A673 (cell line): ENCODE measurements at regions not wholly inside any gene's neighbourhood (a gene's known extent, or its start where the extent isn't known, plus 50 kb on each side); places are given as distances from the start of the nearest gene placed in this dataset.
A peak's percentile ranks its signal among the peaks of the same experiment; 100 is the strongest.

Experiments
- BruUV-seq: library from RNA; stranded (reverse); fragments of 400-500 nt; replicated peaks from 2 replicates; lab custom pipeline; 2021; lab: Mats Ljungman, UMichigan
- CTCF ChIA-PET: fragments of 300-600 bp; sonication (Branson Sonifier 250); formaldehyde crosslinking; loops from one replicate; lab custom pipeline; 2022; ENCODE audit warnings: antibody characterized with exemption; lab: Charles Lee
- POLR2A ChIA-PET: fragments of 300-600 bp; sonication (Branson Sonifier 250); formaldehyde crosslinking; loops from one replicate; lab custom pipeline; 2022; ENCODE audit warnings: antibody characterized with exemption; ENCODE audit not compliant: low non-redundant PET; lab: Charles Lee
- DNase-seq: peaks from one replicate; pipeline ENCODE4 v3.0.0-alpha.2; 2015; ENCODE audit warnings: low spot score
- H3K27ac ChIP-seq: fragments of 200-600 bp; sonication (generic); 2 replicates; pipeline ENCODE4 v1.5.1; 2016; ENCODE audit warnings: mixed run types, low read depth, mild to moderate bottlenecking, mixed read lengths, antibody characterized with exemption, low read length; ENCODE audit not compliant: poor library complexity, severe bottlenecking
- H3K27me3 ChIP-seq: fragments of 200-600 bp; sonication (generic); replicated peaks from 2 replicates; pipeline ENCODE4 v1.6.1; 2017; ENCODE audit warnings: mixed run types, low read depth, mild to moderate bottlenecking, mixed read lengths, antibody characterized with exemption, low read length; ENCODE audit not compliant: insufficient read depth, poor library complexity
- H3K36me3 ChIP-seq: fragments of 200-600 bp; sonication (generic); 2 replicates; pipeline ENCODE4 v1.6.1; 2016; ENCODE audit warnings: mixed run types, mild to moderate bottlenecking, mixed read lengths, antibody characterized with exemption, low read length; ENCODE audit not compliant: insufficient read depth, poor library complexity, severe bottlenecking
- H3K4me1 ChIP-seq: fragments of 200-600 bp; sonication (generic); 2 replicates; pipeline ENCODE4 v1.6.1; 2017; ENCODE audit warnings: mixed run types, mild to moderate bottlenecking, mixed read lengths, antibody characterized with exemption, low read length; ENCODE audit not compliant: insufficient read depth, poor library complexity, severe bottlenecking
- H3K4me3 ChIP-seq: fragments of 200-600 bp; sonication (generic); 2 replicates; pipeline ENCODE4 v1.5.1; 2016; ENCODE audit warnings: low read depth, mixed run types, mild to moderate bottlenecking, mixed read lengths, low read length; ENCODE audit not compliant: poor library complexity, severe bottlenecking
- H3K9me3 ChIP-seq: fragments of 200-600 bp; sonication (generic); 2 replicates; pipeline ENCODE4 v1.6.1; 2016; ENCODE audit warnings: mixed run types, low read depth, mild to moderate bottlenecking, mixed read lengths, antibody characterized with exemption, low read length; ENCODE audit not compliant: poor library complexity, severe bottlenecking
- CTCF ChIP-seq: fragments of 300-800, 200-600 bp; sonication (generic); conservative IDR thresholded peaks from 2 replicates; pipeline ENCODE4 v1.5.1; 2017; ENCODE audit warnings: low read depth, mild to moderate bottlenecking, antibody characterized with exemption, low read length, moderate library complexity, mixed read lengths
- EZH2 ChIP-seq: fragments of 200-600 bp; sonication (generic); IDR thresholded peaks from 2 replicates; pipeline ENCODE4 v1.6.1; 2017; ENCODE audit warnings: borderline replicate concordance, low read depth, mild to moderate bottlenecking, mixed read lengths, antibody characterized with exemption, low read length; ENCODE audit not compliant: poor library complexity, severe bottlenecking
- intact Hi-C: fragments of 100-400 bp; cut with micrococcal nuclease; formaldehyde crosslinking; loops from one replicate; pipeline ENCODE4 v1.10.0; 2022; ENCODE audit not compliant: unreplicated experiment

GRCh38 chr1:73639494-73639893 is 558.5 kb downstream of the LRRIQ3 start:
- no peak overlapping the region for H3K4me3 ChIP-seq
- H3K27ac ChIP-seq: no peak overlapping the region
- POLR2A ChIA-PET: no interaction called here
- H3K27me3 ChIP-seq: no peaks in the 10 kb centered on the region
- H3K9me3 ChIP-seq: no peaks in the 10 kb centered on the region
- no peak for DNase-seq
- no TSS peak for BruUV-seq
- TF ChIP-seq CTCF (no peak), EZH2 (no peak)
- intact Hi-C loops: no loop called here
- no peaks in the 10 kb centered on the region for H3K36me3 ChIP-seq
- CTCF ChIA-PET: no interaction called here
- H3K4me1 ChIP-seq: no peaks in the 10 kb centered on the region

DNA sequence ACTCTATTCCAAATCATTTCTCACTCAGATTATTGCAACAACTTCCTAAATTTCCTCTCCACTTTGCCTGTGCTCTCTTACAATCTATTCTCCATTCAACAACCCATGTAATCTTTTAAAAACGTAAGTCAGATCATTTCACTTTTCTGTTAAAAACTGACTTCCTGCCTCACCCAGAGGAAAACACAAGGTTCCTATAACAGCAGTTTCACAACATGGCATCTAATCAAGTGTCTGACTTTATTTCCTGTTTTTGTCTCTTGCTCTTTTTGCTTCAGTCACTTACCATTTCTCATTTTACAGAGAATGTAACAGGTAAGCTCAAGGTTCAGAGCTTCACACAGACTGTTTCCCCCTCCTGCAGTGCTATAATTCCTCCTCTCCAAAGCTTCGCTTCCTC is 560.7 kb downstream of the LRRIQ3 start:
- intact Hi-C loops: no loop called here

GRCh38 chr1:73635021-73635420 is 563.0 kb downstream of the LRRIQ3 start:
- ChIA-PET POLR2A (no interaction called here), CTCF (no interaction called here)
- no peaks in the 10 kb centered on the region for H3K4me1 ChIP-seq
- no peak overlapping the region for H3K27ac ChIP-seq
- intact Hi-C loops: no loop called here
- no peaks in the 10 kb centered on the region for H3K9me3 ChIP-seq
- DNase-seq: peak; percentile 3
- no peaks in the 10 kb centered on the region for H3K27me3 ChIP-seq
- TF ChIP-seq EZH2 (no peak), CTCF (no peak)
- H3K4me3 ChIP-seq: no peak overlapping the region
- no peaks in the 10 kb centered on the region for H3K36me3 ChIP-seq
- no TSS peak for BruUV-seq

More for the DNA sequence above, 560.7 kb downstream of the LRRIQ3 start:
- no peak overlapping the region for H3K4me3 ChIP-seq
- CTCF ChIA-PET: no interaction called here
- DNase-seq: peak; percentile 2
- no peaks in the 10 kb centered on the region for H3K36me3 ChIP-seq
- no TSS peak for BruUV-seq
- H3K27me3 ChIP-seq: no peaks in the 10 kb centered on the region
- H3K4me1 ChIP-seq: no peaks in the 10 kb centered on the region
- H3K9me3 ChIP-seq: no peaks in the 10 kb centered on the region
- POLR2A ChIA-PET: interaction anchor here (0.6 kb wide), 1 partner anchor 163 kb away, joined by 4 read pairs; no protein-coding TSS in a partner anchor
- no peak overlapping the region for H3K27ac ChIP-seq
- TF ChIP-seq CTCF: no peak
- TF ChIP-seq EZH2: no peak
